ENCODE measurements at regions not wholly inside any gene's neighbourhood (a gene's known extent, or its start where the extent isn't known, plus 50 kb on each side); places are given as distances from the start of the nearest gene placed in this dataset.

DNA sequence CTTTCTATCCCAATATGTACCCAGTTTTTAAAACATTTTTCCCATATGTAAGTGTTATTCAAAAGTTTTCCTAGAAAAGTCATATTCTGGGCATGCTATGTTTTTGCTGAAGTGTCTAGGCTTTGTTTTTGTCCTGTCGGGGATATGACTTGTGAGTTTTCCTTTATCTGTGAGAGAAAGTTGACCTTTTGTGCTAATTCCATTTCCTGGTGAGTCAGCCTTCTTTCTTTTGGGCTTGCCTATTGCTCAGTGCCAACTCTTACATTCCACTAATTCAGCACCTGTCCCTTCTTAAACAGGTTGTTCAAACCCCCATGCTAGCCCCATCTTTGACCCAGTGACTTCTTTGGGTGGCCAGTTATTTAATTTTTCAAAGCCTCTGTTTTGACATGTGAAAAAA, 146.2 kb downstream of the AHR start:
- in situ Hi-C loops (cut with MboI; ENCODE audit: low pct_unique_long_range_greater_than_20kb, low sequenced_read_pairs, unreplicated experiment) = no loop called here
- DNase-seq (ENCODE audit: low spot score) = no peak
- TF ChIP-seq, protein P1, sequence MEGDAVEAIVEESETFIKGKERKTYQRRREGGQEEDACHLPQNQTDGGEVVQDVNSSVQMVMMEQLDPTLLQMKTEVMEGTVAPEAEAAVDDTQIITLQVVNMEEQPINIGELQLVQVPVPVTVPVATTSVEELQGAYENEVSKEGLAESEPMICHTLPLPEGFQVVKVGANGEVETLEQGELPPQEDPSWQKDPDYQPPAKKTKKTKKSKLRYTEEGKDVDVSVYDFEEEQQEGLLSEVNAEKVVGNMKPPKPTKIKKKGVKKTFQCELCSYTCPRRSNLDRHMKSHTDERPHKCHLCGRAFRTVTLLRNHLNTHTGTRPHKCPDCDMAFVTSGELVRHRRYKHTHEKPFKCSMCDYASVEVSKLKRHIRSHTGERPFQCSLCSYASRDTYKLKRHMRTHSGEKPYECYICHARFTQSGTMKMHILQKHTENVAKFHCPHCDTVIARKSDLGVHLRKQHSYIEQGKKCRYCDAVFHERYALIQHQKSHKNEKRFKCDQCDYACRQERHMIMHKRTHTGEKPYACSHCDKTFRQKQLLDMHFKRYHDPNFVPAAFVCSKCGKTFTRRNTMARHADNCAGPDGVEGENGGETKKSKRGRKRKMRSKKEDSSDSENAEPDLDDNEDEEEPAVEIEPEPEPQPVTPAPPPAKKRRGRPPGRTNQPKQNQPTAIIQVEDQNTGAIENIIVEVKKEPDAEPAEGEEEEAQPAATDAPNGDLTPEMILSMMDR (IDR thresholded peaks at IDR 0.05; ENCODE audit: extremely low read depth, insufficient read depth, missing control alignments) = no peak

DNA sequence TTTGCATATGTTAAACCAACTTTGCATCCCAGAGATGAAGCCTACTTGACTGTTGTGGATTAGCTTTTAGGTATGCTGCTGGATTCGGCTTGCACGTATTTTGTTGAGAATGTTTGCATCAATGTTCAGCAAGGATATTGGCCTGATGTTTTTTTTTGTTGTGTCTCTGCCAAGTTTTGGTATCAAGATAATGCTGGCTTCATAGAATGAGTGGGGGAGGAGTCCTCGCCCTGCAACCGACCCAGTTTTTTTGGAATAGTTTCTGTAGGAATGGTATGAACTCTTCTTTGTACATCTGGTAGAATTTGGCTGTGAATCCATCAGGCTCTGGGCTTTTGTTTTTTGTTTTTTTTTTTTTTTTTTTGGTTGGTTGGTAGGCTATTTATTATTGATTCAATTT, 147.9 kb downstream of the AHR start:
- in situ Hi-C loops (cut with MboI; ENCODE audit: low pct_unique_long_range_greater_than_20kb, low sequenced_read_pairs, unreplicated experiment) = no loop called here

DNA sequence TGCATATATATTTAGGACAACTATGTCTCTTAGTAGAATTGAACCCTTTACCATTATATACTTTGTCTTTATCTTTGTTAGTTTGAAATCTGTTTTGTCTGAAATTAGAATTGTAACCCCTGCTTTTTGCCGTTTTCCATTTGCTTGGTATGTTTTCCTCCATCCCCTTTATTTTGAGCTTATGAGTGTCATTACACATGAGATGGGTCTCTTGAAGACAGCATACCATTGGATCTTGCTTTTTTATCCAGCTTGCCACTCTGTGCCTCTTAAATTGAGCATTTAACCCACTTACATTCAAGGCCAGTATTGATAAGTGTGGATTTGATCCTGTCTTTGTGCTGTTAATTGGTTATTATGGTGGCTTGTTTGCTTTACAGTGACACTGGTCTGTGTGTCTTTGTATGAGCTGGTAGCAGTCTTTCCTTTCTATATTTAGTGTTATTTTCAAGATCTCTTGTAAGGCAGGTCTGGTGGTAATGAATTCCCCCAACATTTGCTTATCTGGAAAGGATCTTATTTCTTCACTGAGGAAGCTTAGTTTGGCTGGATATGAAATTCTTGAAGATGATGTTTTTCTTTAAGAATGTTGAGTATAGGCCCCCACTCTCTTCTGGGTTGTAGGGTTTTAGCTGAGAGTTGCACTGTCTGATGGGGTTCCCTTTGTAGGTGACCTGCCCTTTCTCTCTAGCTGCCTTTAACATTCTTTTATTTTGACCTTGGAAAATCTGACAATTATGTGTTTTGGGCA, 149.5 kb downstream of the AHR start:
- DNase-seq (ENCODE audit: low spot score) = no peak
- TF ChIP-seq, protein P1 (IDR thresholded peaks at IDR 0.05; ENCODE audit: extremely low read depth, insufficient read depth, missing control alignments) = no peak
- in situ Hi-C loops (cut with MboI; ENCODE audit: low pct_unique_long_range_greater_than_20kb, low sequenced_read_pairs, unreplicated experiment) = no loop called here

More for the DNA sequence above, 147.9 kb downstream of the AHR start:
- no peak for DNase-seq (ENCODE audit: low spot score)
- TF ChIP-seq, protein P1 (IDR thresholded peaks at IDR 0.05; ENCODE audit: extremely low read depth, insufficient read depth, missing control alignments) = no peak

DNA sequence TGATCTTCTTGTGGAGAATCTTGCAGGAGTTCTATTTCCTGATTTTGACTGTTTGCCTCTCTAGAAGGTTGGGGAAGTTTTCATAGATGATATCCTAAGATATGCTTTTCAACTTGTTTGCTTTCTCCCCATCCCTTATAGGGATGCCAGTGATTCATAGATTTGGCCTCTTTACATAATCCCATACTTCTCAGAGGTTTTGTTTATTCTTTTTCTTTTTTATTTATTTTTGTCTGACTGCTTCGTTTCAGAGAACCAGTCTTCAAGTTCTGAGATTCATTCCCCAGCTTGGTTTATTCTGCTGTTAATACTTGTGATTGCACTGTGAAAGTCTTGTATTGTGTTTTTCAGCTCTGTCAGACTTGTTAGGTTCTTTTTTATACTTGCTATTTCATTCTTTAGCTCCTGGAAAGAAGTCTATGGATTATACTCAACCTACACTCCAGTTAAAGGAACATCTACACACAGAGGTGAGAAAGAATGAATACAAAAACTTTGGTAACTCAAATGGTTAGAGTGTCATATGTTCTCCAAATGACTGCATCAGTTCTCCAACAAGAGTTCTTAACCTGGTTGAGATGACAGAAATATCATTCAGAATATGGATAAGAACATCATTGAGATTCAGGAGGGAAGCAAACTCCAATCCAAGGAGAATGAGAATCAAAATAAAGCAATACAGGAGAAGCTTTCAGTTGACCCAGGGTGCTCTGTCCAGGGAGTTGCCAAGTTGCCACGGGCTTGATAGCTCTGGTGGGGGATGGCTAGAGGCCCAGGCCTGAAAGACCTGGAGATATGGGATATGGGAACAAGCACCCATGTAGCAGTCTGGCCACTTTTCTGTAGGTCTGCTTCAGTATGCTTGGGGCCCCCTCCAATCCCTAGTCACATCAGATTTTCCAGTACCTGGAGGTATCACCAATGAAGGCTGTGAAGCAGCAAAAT, 150.3 kb downstream of the AHR start:
- TF ChIP-seq, protein P1 (IDR thresholded peaks at IDR 0.05; ENCODE audit: extremely low read depth, insufficient read depth, missing control alignments) = no peak
- DNase-seq (ENCODE audit: low spot score) = no peak
- in situ Hi-C loops (cut with MboI; ENCODE audit: low pct_unique_long_range_greater_than_20kb, low sequenced_read_pairs, unreplicated experiment) = no loop called here

DNA sequence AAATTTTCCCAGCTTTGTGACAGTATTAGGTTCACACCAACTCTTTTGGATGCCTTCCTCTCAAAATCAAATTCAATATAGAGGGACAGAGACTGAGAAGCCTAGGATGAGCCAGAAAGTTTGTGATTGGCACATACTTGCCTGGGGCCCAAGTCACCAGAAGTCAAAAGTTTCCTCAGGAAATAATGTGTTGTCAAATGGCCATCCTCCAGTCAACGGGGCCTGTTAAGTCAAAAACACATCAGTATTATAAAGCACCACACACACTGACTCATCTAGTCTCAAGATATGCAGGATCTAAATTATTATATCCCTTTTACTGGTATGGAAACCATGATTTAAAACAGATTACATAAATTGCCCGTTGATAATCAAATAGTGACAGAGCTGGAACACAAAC, 158.1 kb downstream of the AHR start:
- TF ChIP-seq, protein P1 (IDR thresholded peaks at IDR 0.05; ENCODE audit: extremely low read depth, insufficient read depth, missing control alignments) = no peak
- DNase-seq (ENCODE audit: low spot score) = no peak
- in situ Hi-C loops (cut with MboI; ENCODE audit: low pct_unique_long_range_greater_than_20kb, low sequenced_read_pairs, unreplicated experiment) = no loop called here

DNA sequence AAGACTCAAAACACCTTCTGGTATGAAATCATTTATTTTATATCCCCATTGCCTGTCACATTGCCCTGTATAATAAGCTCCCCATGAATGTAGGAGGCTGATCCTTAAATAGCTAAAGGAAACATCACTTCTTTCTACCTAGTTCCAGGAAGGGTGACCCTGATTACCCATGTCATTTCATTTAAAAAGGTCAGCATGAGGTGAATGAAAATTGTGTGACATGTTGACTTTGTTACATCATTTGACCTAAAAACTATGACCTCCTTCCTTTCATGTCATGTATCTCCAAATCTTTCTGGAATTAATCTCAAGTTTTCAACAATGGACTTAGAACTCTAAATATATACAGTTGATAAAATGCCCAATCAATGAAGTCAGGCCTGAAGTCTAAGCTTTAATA, 161.5 kb downstream of the AHR start:
- TF ChIP-seq, protein P1 (IDR thresholded peaks at IDR 0.05; ENCODE audit: extremely low read depth, insufficient read depth, missing control alignments) = no peak
- no peak for DNase-seq (ENCODE audit: low spot score)
- in situ Hi-C loops (cut with MboI; ENCODE audit: low pct_unique_long_range_greater_than_20kb, low sequenced_read_pairs, unreplicated experiment) = no loop called here
